ENCODE measurements at regions not wholly inside any gene's neighbourhood (a gene's known extent, or its start where the extent isn't known, plus 50 kb on each side); places are given as distances from the start of the nearest gene placed in this dataset.

DNA sequence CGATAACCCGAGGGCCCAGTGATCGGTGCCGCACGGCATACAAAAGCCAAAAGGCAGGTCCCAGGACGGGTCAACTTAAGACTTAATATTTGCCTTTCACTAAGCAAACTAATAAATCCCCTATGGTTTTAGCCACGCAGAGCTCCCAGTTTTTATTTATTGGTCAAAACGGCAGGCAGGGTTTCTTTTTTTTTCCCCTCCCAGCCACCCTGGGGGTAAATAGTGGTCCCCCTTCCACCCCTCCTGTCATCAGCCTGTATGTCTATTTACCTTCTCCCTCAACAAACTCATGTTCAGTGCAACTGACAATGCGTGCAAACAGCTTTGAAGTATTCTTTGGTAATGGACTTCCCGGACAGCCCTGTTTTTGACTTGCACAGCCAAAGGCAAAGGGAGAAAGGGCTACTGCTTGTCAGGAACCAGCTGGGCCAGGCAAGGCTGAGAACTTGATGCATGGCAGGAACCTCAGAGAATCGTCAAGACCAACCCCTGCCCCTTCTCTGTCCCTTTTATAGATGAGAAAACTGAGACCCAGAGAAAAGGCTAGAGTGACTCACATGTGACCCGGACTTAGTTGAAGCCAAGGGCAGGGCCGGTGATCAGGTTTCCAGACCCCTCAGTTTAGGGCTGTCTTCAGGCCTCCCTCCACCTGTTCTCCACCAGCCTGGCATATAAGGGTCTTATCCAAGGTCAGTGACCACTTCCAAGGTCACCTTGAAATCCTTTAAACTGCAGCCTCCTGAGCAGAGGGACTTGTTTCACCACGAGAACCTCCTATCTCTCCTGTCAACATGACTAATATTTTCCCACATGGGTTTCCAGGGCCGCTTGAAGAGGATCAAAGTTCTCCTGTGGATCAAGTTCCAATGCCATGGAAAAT, 279.0 kb downstream of the SOX9 start:
- H3K4me3 ChIP-seq (ENCODE audit: low read length in 2 of 2): no peak overlapping the region
- H3K9me3 ChIP-seq (ENCODE audit: control insufficient read depth in 2 of 2, insufficient read depth in 1 of 2, low read length in 1 of 2): no peaks in the 10 kb centered on the region
- no peaks in the 10 kb centered on the region for H3K4me1 ChIP-seq (ENCODE audit: control insufficient read depth in 2 of 2, insufficient read depth in 2 of 2, low read length in 2 of 2)
- no peaks in the 10 kb centered on the region for H3K36me3 ChIP-seq (ENCODE audit: control insufficient read depth in 2 of 2, insufficient read depth in 2 of 2, low read length in 1 of 2)
- no peak overlapping the region for H3K27ac ChIP-seq (ENCODE audit: low read depth in 1 of 2, low read length in 1 of 2)
- no peaks in the 10 kb centered on the region for H3K27me3 ChIP-seq (ENCODE audit: control insufficient read depth in 2 of 2, insufficient read depth in 1 of 2, low read length in 1 of 2)
- no peak for DNase-seq (ENCODE audit: low read depth in 6 of 9, low spot score in 9 of 9)
- WGBS: 91% methylated on average over 15 of the region's 15 CpGs

- Histone ChIP-seq H3K36me3 (ENCODE audit: control insufficient read depth in 2 of 2, insufficient read depth in 2 of 2, low read length in 1 of 2) (no peaks in the 10 kb centered on the region), H3K27ac (ENCODE audit: low read depth in 1 of 2, low read length in 1 of 2) (no peak overlapping the region), H3K4me1 (ENCODE audit: control insufficient read depth in 2 of 2, insufficient read depth in 2 of 2, low read length in 2 of 2) (no peaks in the 10 kb centered on the region), H3K4me3 (ENCODE audit: low read length in 2 of 2) (no peak overlapping the region), H3K27me3 (ENCODE audit: control insufficient read depth in 2 of 2, insufficient read depth in 1 of 2, low read length in 1 of 2) (no peaks in the 10 kb centered on the region), H3K9me3 (ENCODE audit: control insufficient read depth in 2 of 2, insufficient read depth in 1 of 2, low read length in 1 of 2) (no peaks in the 10 kb centered on the region)
- no peak for DNase-seq (ENCODE audit: low read depth in 6 of 9, low spot score in 9 of 9)
- 90% methylated on average over 7 of the region's 7 CpGs for WGBS
These were observed 279.6 kb downstream of the SOX9 start for GRCh38 chr17:72400488-72400827.

DNA sequence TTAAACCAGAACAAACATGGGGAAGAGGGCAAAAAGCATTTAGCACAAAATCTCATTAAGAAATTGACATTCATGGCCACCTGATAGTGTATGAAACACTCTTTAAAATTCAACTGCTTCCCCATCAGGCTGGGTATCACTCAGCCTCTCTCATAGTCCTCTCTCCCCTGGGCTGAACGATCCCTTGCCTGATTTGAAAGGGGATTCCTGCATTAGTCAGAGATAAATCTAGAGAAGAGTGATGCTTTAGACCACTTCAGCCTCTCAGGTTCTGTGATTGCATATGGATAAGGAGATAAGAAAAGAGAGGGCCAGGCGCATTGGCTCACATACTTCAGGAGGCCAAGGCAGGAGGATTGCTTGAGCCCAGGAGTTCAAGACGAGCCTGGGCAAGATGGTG, 280.0 kb downstream of the SOX9 start:
- H3K9me3 ChIP-seq (ENCODE audit: control insufficient read depth in 2 of 2, insufficient read depth in 1 of 2, low read length in 1 of 2): no peaks in the 10 kb centered on the region
- WGBS: 86% methylated on average over 3 of the region's 3 CpGs

GRCh38 chr17:72401883-72402726, 281.3 kb downstream of the SOX9 start:
- Histone ChIP-seq H3K27me3 (ENCODE audit: control insufficient read depth in 2 of 2, insufficient read depth in 1 of 2, low read length in 1 of 2) (no peaks in the 10 kb centered on the region), H3K4me3 (ENCODE audit: low read length in 2 of 2) (no peak overlapping the region), H3K4me1 (ENCODE audit: control insufficient read depth in 2 of 2, insufficient read depth in 2 of 2, low read length in 2 of 2) (no peaks in the 10 kb centered on the region), H3K36me3 (ENCODE audit: control insufficient read depth in 2 of 2, insufficient read depth in 2 of 2, low read length in 1 of 2) (no peaks in the 10 kb centered on the region), H3K9me3 (ENCODE audit: control insufficient read depth in 2 of 2, insufficient read depth in 1 of 2, low read length in 1 of 2) (no peaks in the 10 kb centered on the region), H3K27ac (ENCODE audit: low read depth in 1 of 2, low read length in 1 of 2) (no peak overlapping the region)
- DNase-seq (ENCODE audit: low read depth in 6 of 9, low spot score in 9 of 9): no peak
- WGBS: 93% methylated on average over 5 of the region's 5 CpGs

More for the DNA sequence above, 280.0 kb downstream of the SOX9 start:
- Histone ChIP-seq H3K27ac (ENCODE audit: low read depth in 1 of 2, low read length in 1 of 2) (no peak overlapping the region), H3K36me3 (ENCODE audit: control insufficient read depth in 2 of 2, insufficient read depth in 2 of 2, low read length in 1 of 2) (no peaks in the 10 kb centered on the region), H3K4me1 (ENCODE audit: control insufficient read depth in 2 of 2, insufficient read depth in 2 of 2, low read length in 2 of 2) (no peaks in the 10 kb centered on the region), H3K27me3 (ENCODE audit: control insufficient read depth in 2 of 2, insufficient read depth in 1 of 2, low read length in 1 of 2) (no peaks in the 10 kb centered on the region), H3K4me3 (ENCODE audit: low read length in 2 of 2) (no peak overlapping the region)
- no peak for DNase-seq (ENCODE audit: low read depth in 6 of 9, low spot score in 9 of 9)

GRCh38 chr17:72402727-72403210, 281.9 kb downstream of the SOX9 start:
- Histone ChIP-seq H3K4me3 (ENCODE audit: low read length in 2 of 2) (no peak overlapping the region), H3K27me3 (ENCODE audit: control insufficient read depth in 2 of 2, insufficient read depth in 1 of 2, low read length in 1 of 2) (no peaks in the 10 kb centered on the region), H3K27ac (ENCODE audit: low read depth in 1 of 2, low read length in 1 of 2) (no peak overlapping the region), H3K9me3 (ENCODE audit: control insufficient read depth in 2 of 2, insufficient read depth in 1 of 2, low read length in 1 of 2) (no peaks in the 10 kb centered on the region), H3K36me3 (ENCODE audit: control insufficient read depth in 2 of 2, insufficient read depth in 2 of 2, low read length in 1 of 2) (no peaks in the 10 kb centered on the region), H3K4me1 (ENCODE audit: control insufficient read depth in 2 of 2, insufficient read depth in 2 of 2, low read length in 2 of 2) (no peaks in the 10 kb centered on the region)
- 83% methylated on average over 5 of the region's 5 CpGs for WGBS
- no peak for DNase-seq (ENCODE audit: low read depth in 6 of 9, low spot score in 9 of 9)

DNA sequence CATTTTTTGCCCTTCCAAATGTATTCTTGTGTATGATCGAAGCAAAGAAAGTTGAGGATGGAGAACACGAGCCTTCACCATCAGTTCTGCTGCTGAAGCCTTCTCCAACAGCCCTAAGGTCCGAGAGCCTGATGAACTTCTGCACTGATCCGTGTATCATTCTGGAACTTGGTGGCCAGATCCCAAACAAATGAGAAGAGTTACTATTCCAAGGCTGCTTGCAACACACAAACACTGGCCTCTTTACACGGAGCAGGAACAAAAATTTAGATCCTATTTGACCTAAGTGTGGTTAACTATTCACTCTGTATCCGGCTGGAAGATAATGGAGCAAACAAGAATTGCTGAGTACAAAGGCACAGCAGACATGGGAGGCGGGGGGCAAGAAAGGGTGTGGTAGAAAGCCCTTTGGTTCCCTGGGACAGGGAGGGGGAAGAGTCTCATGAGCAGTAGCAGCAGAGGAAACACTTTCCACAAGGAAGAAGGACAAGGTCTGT, 282.9 kb downstream of the SOX9 start:
- no peaks in the 10 kb centered on the region for H3K36me3 ChIP-seq (ENCODE audit: control insufficient read depth in 2 of 2, insufficient read depth in 2 of 2, low read length in 1 of 2)
- H3K4me1 ChIP-seq (ENCODE audit: control insufficient read depth in 2 of 2, insufficient read depth in 2 of 2, low read length in 2 of 2): no peaks in the 10 kb centered on the region
- no peaks in the 10 kb centered on the region for H3K27me3 ChIP-seq (ENCODE audit: control insufficient read depth in 2 of 2, insufficient read depth in 1 of 2, low read length in 1 of 2)
- H3K27ac ChIP-seq (ENCODE audit: low read depth in 1 of 2, low read length in 1 of 2): no peak overlapping the region
- WGBS: 91% methylated on average over 7 of the region's 7 CpGs
- H3K9me3 ChIP-seq (ENCODE audit: control insufficient read depth in 2 of 2, insufficient read depth in 1 of 2, low read length in 1 of 2): no peaks in the 10 kb centered on the region
- no peak overlapping the region for H3K4me3 ChIP-seq (ENCODE audit: low read length in 2 of 2)
- DNase-seq (ENCODE audit: low read depth in 6 of 9, low spot score in 9 of 9): no peak

- H3K36me3 ChIP-seq (ENCODE audit: control insufficient read depth in 2 of 2, insufficient read depth in 2 of 2, low read length in 1 of 2): no peaks in the 10 kb centered on the region
- DNase-seq (ENCODE audit: low read depth in 6 of 9, low spot score in 9 of 9): no peak
- no peaks in the 10 kb centered on the region for H3K4me1 ChIP-seq (ENCODE audit: control insufficient read depth in 2 of 2, insufficient read depth in 2 of 2, low read length in 2 of 2)
- H3K27ac ChIP-seq (ENCODE audit: low read depth in 1 of 2, low read length in 1 of 2): no peak overlapping the region
- H3K27me3 ChIP-seq (ENCODE audit: control insufficient read depth in 2 of 2, insufficient read depth in 1 of 2, low read length in 1 of 2): no peaks in the 10 kb centered on the region
- no peak overlapping the region for H3K4me3 ChIP-seq (ENCODE audit: low read length in 2 of 2)
- no peaks in the 10 kb centered on the region for H3K9me3 ChIP-seq (ENCODE audit: control insufficient read depth in 2 of 2, insufficient read depth in 1 of 2, low read length in 1 of 2)
- 48% methylated on average over 4 of the region's 4 CpGs for WGBS
These were observed 284.1 kb downstream of the SOX9 start for GRCh38 chr17:72404872-72405271.

- no peak overlapping the region for H3K27ac ChIP-seq (ENCODE audit: low read depth in 1 of 2, low read length in 1 of 2)
- no peak overlapping the region for H3K4me3 ChIP-seq (ENCODE audit: low read length in 2 of 2)
- DNase-seq (ENCODE audit: low read depth in 6 of 9, low spot score in 9 of 9): no peak
- H3K4me1 ChIP-seq (ENCODE audit: control insufficient read depth in 2 of 2, insufficient read depth in 2 of 2, low read length in 2 of 2): no peaks in the 10 kb centered on the region
- 90% methylated on average over 6 of the region's 6 CpGs for WGBS
- H3K9me3 ChIP-seq (ENCODE audit: control insufficient read depth in 2 of 2, insufficient read depth in 1 of 2, low read length in 1 of 2): no peaks in the 10 kb centered on the region
- H3K36me3 ChIP-seq (ENCODE audit: control insufficient read depth in 2 of 2, insufficient read depth in 2 of 2, low read length in 1 of 2): no peaks in the 10 kb centered on the region
- H3K27me3 ChIP-seq (ENCODE audit: control insufficient read depth in 2 of 2, insufficient read depth in 1 of 2, low read length in 1 of 2): no peaks in the 10 kb centered on the region
These were observed 284.9 kb downstream of the SOX9 start for GRCh38 chr17:72405662-72406230.

- Histone ChIP-seq H3K27ac (ENCODE audit: low read depth in 1 of 2, low read length in 1 of 2) (no peak overlapping the region), H3K4me3 (ENCODE audit: low read length in 2 of 2) (no peak overlapping the region), H3K27me3 (ENCODE audit: control insufficient read depth in 2 of 2, insufficient read depth in 1 of 2, low read length in 1 of 2) (no peaks in the 10 kb centered on the region), H3K4me1 (ENCODE audit: control insufficient read depth in 2 of 2, insufficient read depth in 2 of 2, low read length in 2 of 2) (no peaks in the 10 kb centered on the region), H3K9me3 (ENCODE audit: control insufficient read depth in 2 of 2, insufficient read depth in 1 of 2, low read length in 1 of 2) (no peaks in the 10 kb centered on the region), H3K36me3 (ENCODE audit: control insufficient read depth in 2 of 2, insufficient read depth in 2 of 2, low read length in 1 of 2) (no peaks in the 10 kb centered on the region)
- no peak for DNase-seq (ENCODE audit: low read depth in 6 of 9, low spot score in 9 of 9)
- WGBS: 98% methylated on average over 1 of the region's 1 CpG
These were observed 285.7 kb downstream of the SOX9 start for GRCh38 chr17:72406498-72406897.

Data from thymus (tissue), 11 donors.